Neural crest cell (in vitro differentiated cells): ENCODE measurements at regions not wholly inside any gene's neighbourhood (a gene's known extent, or its start where the extent isn't known, plus 50 kb on each side); places are given as distances from the start of the nearest gene placed in this dataset.

Source experiments
- DNase-seq: peaks from one replicate; pipeline ENCODE4 v3.0.0; 2021; ENCODE audit warnings: low read depth, mixed read lengths, low spot score
- H3K27ac Mint-ChIP-seq: one replicate; pipeline ENCODE4 v1.8.0; 2021; ENCODE audit warnings: mild to moderate bottlenecking, mixed read lengths; ENCODE audit not compliant: unreplicated experiment
- H3K27me3 Mint-ChIP-seq: 2 replicates; pipeline ENCODE4 v1.8.0; 2021; ENCODE audit warnings: low read depth, mild to moderate bottlenecking, mixed read lengths
- H3K36me3 Mint-ChIP-seq: 2 replicates; pipeline ENCODE4 v1.8.0; 2021; ENCODE audit warnings: low read depth, mild to moderate bottlenecking, mixed read lengths
- H3K4me1 Mint-ChIP-seq: 2 replicates; pipeline ENCODE4 v1.8.0; 2021; ENCODE audit warnings: mixed read lengths
- H3K4me3 Mint-ChIP-seq: one replicate; pipeline ENCODE4 v1.8.0; 2021; ENCODE audit warnings: mild to moderate bottlenecking, mixed read lengths
- H3K9me3 Mint-ChIP-seq: 2 replicates; pipeline ENCODE4 v1.8.0; 2021; ENCODE audit warnings: mixed read lengths
- TF ChIP-seq, protein P1 (sequence below): fragments of 200-600 bp; sonication (generic); conservative IDR thresholded peaks from 2 replicates; pipeline ENCODE4 v1.5.0; 2021; ENCODE audit warnings: antibody characterized with exemption, mild to moderate bottlenecking

DNA sequence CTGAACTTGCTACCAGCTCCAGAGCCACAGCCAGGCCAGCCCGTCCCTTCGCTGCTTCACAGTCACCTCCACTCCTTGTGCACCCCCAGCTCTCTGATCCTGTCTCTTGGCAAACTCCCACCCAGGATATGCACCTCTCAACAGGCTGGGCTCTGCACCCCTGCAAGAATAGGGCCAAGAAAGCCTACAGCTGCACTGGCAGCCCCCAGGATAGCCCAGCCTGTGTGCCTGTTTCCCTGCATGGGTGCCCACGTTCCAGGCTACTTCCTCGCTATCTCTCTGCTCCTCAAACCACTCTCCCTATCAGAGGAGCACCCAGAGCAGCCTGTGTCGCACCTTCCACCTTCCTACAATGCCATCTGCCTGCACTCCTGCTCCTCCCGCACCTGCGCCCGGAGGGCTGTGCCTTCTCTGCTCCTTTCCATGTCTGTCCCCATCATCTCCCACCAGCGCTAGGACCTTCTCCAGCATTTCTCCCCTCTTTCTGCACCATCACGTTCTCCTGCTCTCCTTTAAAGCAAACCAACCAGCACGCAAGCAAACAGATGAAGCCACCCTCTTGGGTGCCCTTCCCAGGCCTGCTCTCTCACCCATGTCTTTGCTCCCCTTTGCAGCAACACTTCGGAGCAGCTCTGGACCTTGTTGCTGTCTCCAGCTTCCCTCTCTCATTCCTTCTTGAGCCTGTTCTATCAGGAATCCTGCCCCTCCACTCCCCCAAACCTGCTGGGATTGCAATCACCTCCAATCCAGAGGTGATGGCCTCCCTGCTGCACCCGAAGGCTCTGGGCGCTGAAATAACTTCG, 313.2 kb upstream of the HS6ST1 start:
- Mint-ChIP-seq H3K4me1 (peaks cover 28% of the 10 kb centered on the region), H3K27me3 (no peaks in the 10 kb centered on the region), H3K9me3 (no peaks in the 10 kb centered on the region), H3K27ac (peak overlapping the region; percentile 2), H3K4me3 (no peak overlapping the region), H3K36me3 (no peaks in the 10 kb centered on the region)
- TF ChIP-seq, protein P1, sequence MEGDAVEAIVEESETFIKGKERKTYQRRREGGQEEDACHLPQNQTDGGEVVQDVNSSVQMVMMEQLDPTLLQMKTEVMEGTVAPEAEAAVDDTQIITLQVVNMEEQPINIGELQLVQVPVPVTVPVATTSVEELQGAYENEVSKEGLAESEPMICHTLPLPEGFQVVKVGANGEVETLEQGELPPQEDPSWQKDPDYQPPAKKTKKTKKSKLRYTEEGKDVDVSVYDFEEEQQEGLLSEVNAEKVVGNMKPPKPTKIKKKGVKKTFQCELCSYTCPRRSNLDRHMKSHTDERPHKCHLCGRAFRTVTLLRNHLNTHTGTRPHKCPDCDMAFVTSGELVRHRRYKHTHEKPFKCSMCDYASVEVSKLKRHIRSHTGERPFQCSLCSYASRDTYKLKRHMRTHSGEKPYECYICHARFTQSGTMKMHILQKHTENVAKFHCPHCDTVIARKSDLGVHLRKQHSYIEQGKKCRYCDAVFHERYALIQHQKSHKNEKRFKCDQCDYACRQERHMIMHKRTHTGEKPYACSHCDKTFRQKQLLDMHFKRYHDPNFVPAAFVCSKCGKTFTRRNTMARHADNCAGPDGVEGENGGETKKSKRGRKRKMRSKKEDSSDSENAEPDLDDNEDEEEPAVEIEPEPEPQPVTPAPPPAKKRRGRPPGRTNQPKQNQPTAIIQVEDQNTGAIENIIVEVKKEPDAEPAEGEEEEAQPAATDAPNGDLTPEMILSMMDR = no peak
- no peak for DNase-seq

DNA sequence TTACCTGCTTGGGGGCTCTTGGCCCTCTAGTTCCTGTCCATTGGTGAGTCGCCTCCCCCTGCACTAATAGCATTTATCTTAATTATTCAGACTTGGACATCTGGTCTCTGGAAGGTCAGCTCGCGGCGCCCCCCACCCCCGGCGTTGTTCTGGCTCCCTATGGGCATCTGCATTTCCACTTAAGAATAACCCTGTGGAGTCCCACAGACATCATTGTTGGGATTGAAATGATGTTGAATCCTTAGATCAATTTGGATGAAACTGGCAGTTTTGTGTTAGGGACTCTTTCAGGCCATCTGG, 313.8 kb upstream of the HS6ST1 start:
- peaks cover 30% of the 10 kb centered on the region for H3K4me1 Mint-ChIP-seq
- H3K36me3 Mint-ChIP-seq = no peaks in the 10 kb centered on the region
- TF ChIP-seq, protein P1 = no peak
- H3K27ac Mint-ChIP-seq = no peak overlapping the region
- DNase-seq = no peak
- H3K9me3 Mint-ChIP-seq = no peaks in the 10 kb centered on the region
- no peak overlapping the region for H3K4me3 Mint-ChIP-seq
- no peaks in the 10 kb centered on the region for H3K27me3 Mint-ChIP-seq

DNA sequence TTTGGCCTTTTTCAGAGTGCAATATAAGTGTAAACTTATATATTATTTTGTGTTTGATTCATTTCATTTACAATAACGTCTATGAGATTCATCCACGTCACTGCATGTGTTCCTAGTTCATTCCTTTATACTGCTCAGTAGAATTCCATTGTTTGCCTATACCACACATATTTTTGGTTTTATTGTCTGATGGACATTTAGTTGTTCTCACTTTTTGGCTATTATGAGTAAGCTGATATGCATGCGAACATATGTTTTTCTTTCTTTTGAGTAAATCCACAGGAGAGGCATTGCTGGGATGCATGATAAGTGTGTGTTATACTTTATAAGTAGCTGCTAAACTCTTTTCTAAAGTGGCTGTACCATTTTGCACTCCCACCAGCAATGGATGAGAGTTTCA, 314.8 kb upstream of the HS6ST1 start:
- no peak overlapping the region for H3K4me3 Mint-ChIP-seq
- no peak overlapping the region for H3K27ac Mint-ChIP-seq
- TF ChIP-seq, protein P1 = no peak
- DNase-seq = no peak
- no peaks in the 10 kb centered on the region for H3K36me3 Mint-ChIP-seq
- H3K9me3 Mint-ChIP-seq = no peaks in the 10 kb centered on the region
- no peaks in the 10 kb centered on the region for H3K27me3 Mint-ChIP-seq
- H3K4me1 Mint-ChIP-seq = peaks cover 40% of the 10 kb centered on the region

DNA sequence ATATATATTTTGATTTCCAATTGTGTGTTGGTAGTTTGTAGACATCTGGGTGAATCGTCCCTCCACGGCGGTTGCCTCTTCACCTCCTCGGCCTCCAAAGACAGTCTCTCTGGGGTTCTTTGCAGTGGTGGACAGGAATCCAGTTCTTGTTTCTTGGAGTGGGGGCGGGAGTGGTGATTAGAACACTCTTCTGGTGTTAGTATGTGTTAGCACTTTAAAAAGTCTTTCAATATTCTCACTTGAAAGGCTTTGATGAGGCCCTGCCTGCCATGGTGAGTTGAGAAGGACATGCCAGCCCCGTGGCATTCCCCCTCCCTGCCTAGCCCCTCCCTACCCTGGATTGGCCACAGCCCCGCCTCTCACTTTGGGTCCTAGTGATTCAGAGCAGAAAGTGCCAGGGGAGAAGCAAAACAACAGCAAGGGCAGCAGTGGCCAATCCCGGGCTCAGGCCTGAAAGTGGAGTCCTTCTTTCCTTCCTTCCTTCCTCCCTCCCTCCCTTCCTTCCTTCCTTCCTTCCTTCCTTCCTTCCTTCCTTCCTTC, 316.8 kb upstream of the HS6ST1 start:
- TF ChIP-seq, protein P1 = no peak
- Mint-ChIP-seq H3K4me1 (peaks cover 53% of the 10 kb centered on the region), H3K27me3 (no peaks in the 10 kb centered on the region), H3K4me3 (no peak overlapping the region), H3K27ac (no peak overlapping the region), H3K9me3 (no peaks in the 10 kb centered on the region), H3K36me3 (no peaks in the 10 kb centered on the region)
- no peak for DNase-seq

DNA sequence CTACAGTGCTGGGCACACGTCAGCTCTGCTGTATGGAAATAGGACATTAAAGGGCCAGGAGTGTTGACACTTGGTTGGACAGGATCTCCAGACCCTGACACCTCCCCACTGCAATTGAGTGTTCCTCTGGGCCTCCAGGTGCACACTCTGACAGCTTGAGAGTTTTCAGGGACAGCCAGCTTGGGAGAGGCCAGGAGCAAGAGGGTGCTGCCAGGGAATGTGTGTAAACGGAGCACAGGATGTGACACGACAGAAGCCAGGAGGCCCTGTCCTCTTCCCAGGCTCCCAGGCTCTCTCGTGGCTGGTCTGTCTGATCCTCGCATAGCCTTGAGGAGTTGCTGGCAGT, 318.1 kb upstream of the HS6ST1 start:
- Mint-ChIP-seq H3K4me3 (no peak overlapping the region), H3K27me3 (no peaks in the 10 kb centered on the region), H3K4me1 (peaks cover 53% of the 10 kb centered on the region), H3K9me3 (no peaks in the 10 kb centered on the region), H3K36me3 (no peaks in the 10 kb centered on the region), H3K27ac (no peak overlapping the region)
- no peak for DNase-seq
- TF ChIP-seq, protein P1 = no peak
